ENCODE measurements at regions not wholly inside any gene's neighbourhood (a gene's known extent, or its start where the extent isn't known, plus 50 kb on each side); places are given as distances from the start of the nearest gene placed in this dataset.

GRCh38 chr5:165224366-165225045, 1719.1 kb downstream of the MAT2B start:
- no peak for DNase-seq (ENCODE audit: low read depth in 4 of 4, low spot score in 1 of 4)

- no peak for DNase-seq (ENCODE audit: low read depth in 4 of 4, low spot score in 1 of 4)
These were observed 1722.1 kb downstream of the MAT2B start for GRCh38 chr5:165227515-165227914.

GRCh38 chr5:165228184-165228583, 1722.8 kb downstream of the MAT2B start:
- no peak for DNase-seq (ENCODE audit: low read depth in 4 of 4, low spot score in 1 of 4)

- DNase-seq (ENCODE audit: low read depth in 4 of 4, low spot score in 1 of 4), result no peak
These were observed 1726.5 kb downstream of the MAT2B start for GRCh38 chr5:165231821-165232508.

- DNase-seq (ENCODE audit: low read depth in 4 of 4, low spot score in 1 of 4), result no peak
These were observed 1727.2 kb downstream of the MAT2B start for GRCh38 chr5:165232509-165233028.

GRCh38 chr5:165241811-165242210, 1736.4 kb downstream of the MAT2B start:
- DNase-seq (ENCODE audit: low read depth in 4 of 4, low spot score in 1 of 4), result no peak

- DNase-seq (ENCODE audit: low read depth in 4 of 4, low spot score in 1 of 4), result no peak
These were observed 1737.2 kb downstream of the MAT2B start for GRCh38 chr5:165242646-165243045.

- no peak for DNase-seq (ENCODE audit: low read depth in 4 of 4, low spot score in 1 of 4)
These were observed 1739.0 kb downstream of the MAT2B start for GRCh38 chr5:165244407-165244806.

- DNase-seq (ENCODE audit: low read depth in 4 of 4, low spot score in 1 of 4), result no peak
These were observed 1752.9 kb downstream of the MAT2B start for GRCh38 chr5:165258197-165258771.

- DNase-seq (ENCODE audit: low read depth in 4 of 4, low spot score in 1 of 4), result no peak
These were observed 1755.0 kb downstream of the MAT2B start for GRCh38 chr5:165260426-165260825.

GRCh38 chr5:165263536-165263935, 1758.1 kb downstream of the MAT2B start:
- no peak for DNase-seq (ENCODE audit: low read depth in 4 of 4, low spot score in 1 of 4)

GRCh38 chr5:165266939-165267338, 1761.5 kb downstream of the MAT2B start:
- DNase-seq (ENCODE audit: low read depth in 4 of 4, low spot score in 1 of 4), result no peak

- DNase-seq (ENCODE audit: low read depth in 4 of 4, low spot score in 1 of 4), result no peak
These were observed 1767.0 kb downstream of the MAT2B start for GRCh38 chr5:165272436-165272835.

- DNase-seq (ENCODE audit: low read depth in 4 of 4, low spot score in 1 of 4), result no peak
These were observed 1772.2 kb downstream of the MAT2B start for GRCh38 chr5:165277661-165278060.

- no peak for DNase-seq (ENCODE audit: low read depth in 4 of 4, low spot score in 1 of 4)
These were observed 1777.1 kb downstream of the MAT2B start for GRCh38 chr5:165282491-165282890.

- no peak for DNase-seq (ENCODE audit: low read depth in 4 of 4, low spot score in 1 of 4)
These were observed 1781.3 kb downstream of the MAT2B start for GRCh38 chr5:165286692-165287091.

GRCh38 chr5:165290535-165290934, 1785.1 kb downstream of the MAT2B start:
- no peak for DNase-seq (ENCODE audit: low read depth in 4 of 4, low spot score in 1 of 4)

GRCh38 chr5:165296401-165297130, 1791.1 kb downstream of the MAT2B start:
- no peak for DNase-seq (ENCODE audit: low read depth in 4 of 4, low spot score in 1 of 4)

- no peak for DNase-seq (ENCODE audit: low read depth in 4 of 4, low spot score in 1 of 4)
These were observed 1798.9 kb downstream of the MAT2B start for GRCh38 chr5:165304193-165304827.

- no peak for DNase-seq (ENCODE audit: low read depth in 4 of 4, low spot score in 1 of 4)
These were observed 1800.2 kb downstream of the MAT2B start for GRCh38 chr5:165305596-165305995.

GRCh38 chr5:165309446-165309845, 1804.0 kb downstream of the MAT2B start:
- DNase-seq (ENCODE audit: low read depth in 4 of 4, low spot score in 1 of 4), result no peak
